ENCODE measurements at regions not wholly inside any gene's neighbourhood (a gene's known extent, or its start where the extent isn't known, plus 50 kb on each side); places are given as distances from the start of the nearest gene placed in this dataset.

DNA sequence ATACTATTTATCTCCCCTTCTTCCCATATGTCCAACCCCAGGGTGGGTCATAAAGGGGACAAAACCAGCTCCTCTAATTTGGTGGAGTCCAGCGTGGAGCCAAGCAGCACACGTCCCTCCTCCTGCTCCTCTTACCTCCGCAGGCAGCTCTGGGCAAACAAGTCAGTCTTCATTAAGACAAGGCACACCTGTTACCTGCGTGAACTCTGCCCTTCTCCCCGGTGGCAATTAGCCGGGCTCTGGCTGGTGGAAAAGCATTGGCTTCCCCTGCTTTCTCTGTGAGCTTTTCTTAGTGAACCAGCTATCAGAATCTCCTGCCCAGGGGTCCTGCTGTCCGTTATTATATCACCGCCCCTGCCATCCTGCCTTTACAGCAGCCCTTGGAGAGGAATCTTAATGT lies 418.7 kb upstream of the CADM1 start:
- TF ChIP-seq, protein P1, sequence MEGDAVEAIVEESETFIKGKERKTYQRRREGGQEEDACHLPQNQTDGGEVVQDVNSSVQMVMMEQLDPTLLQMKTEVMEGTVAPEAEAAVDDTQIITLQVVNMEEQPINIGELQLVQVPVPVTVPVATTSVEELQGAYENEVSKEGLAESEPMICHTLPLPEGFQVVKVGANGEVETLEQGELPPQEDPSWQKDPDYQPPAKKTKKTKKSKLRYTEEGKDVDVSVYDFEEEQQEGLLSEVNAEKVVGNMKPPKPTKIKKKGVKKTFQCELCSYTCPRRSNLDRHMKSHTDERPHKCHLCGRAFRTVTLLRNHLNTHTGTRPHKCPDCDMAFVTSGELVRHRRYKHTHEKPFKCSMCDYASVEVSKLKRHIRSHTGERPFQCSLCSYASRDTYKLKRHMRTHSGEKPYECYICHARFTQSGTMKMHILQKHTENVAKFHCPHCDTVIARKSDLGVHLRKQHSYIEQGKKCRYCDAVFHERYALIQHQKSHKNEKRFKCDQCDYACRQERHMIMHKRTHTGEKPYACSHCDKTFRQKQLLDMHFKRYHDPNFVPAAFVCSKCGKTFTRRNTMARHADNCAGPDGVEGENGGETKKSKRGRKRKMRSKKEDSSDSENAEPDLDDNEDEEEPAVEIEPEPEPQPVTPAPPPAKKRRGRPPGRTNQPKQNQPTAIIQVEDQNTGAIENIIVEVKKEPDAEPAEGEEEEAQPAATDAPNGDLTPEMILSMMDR (IDR thresholded peaks at IDR 0.05) = no peak
- TF ChIP-seq POLR2A (IDR thresholded peaks at IDR 0.05) = no peak
